WTC11 (cell line): ENCODE measurements at regions not wholly inside any gene's neighbourhood (a gene's known extent, or its start where the extent isn't known, plus 50 kb on each side); places are given as distances from the start of the nearest gene placed in this dataset.

ENCODE experiments used
- ATF2 ChIP-seq: sonication (generic); formaldehyde crosslinking; IDR thresholded peaks from 2 replicates; pipeline ENCODE4 v1.8.1; 2022; ENCODE audit warnings: low read depth, missing genetic modification reagents, borderline replicate concordance
- CTCF ChIP-seq: fragments of 200-600 bp; IDR thresholded peaks from 2 replicates; pipeline ENCODE4 v1.8.0; 2022; ENCODE audit warnings: antibody characterized with exemption
- E2F5 ChIP-seq: sonication (generic); formaldehyde crosslinking; IDR thresholded peaks from 2 replicates; pipeline ENCODE4 v1.8.1; 2022; ENCODE audit warnings: mild to moderate bottlenecking, moderate library complexity, missing genetic modification reagents
- ELF4 ChIP-seq: sonication (generic); formaldehyde crosslinking; IDR thresholded peaks from 2 replicates; pipeline ENCODE4 v1.8.1; 2022; ENCODE audit warnings: low read depth, mild to moderate bottlenecking, moderate library complexity, missing genetic modification reagents
- NR2C2 ChIP-seq: sonication (generic); formaldehyde crosslinking; IDR thresholded peaks from 2 replicates; pipeline ENCODE4 v1.8.0; 2022; ENCODE audit warnings: mild to moderate bottlenecking, missing genetic modification reagents
- PRRX2 ChIP-seq: fragments of 250-450 bp; sonication (Bioruptor Pico); IDR thresholded peaks from 2 replicates; pipeline ENCODE4 v1.8.0; 2021; ENCODE audit warnings: mild to moderate bottlenecking
- STAT6 ChIP-seq: sonication (generic); formaldehyde crosslinking; conservative IDR thresholded peaks from 2 replicates; pipeline ENCODE4 v1.8.1; 2023; ENCODE audit warnings: mild to moderate bottlenecking, low read depth, missing genetic modification reagents, moderate library complexity
- TCF7 ChIP-seq: sonication (generic); formaldehyde crosslinking; IDR thresholded peaks from 2 replicates; pipeline ENCODE4 v1.8.0; 2022; ENCODE audit warnings: mild to moderate bottlenecking, low read depth, missing genetic modification reagents, moderate library complexity
- ZBTB43 ChIP-seq: sonication (generic); formaldehyde crosslinking; IDR thresholded peaks from 2 replicates; pipeline ENCODE4 v1.8.1; 2023; ENCODE audit warnings: mild to moderate bottlenecking, missing genetic modification reagents
- TF ChIP-seq, protein P1 (sequence below): sonication (generic); formaldehyde crosslinking; IDR thresholded peaks from 2 replicates; pipeline ENCODE4 v1.8.1; 2023; ENCODE audit warnings: mild to moderate bottlenecking, missing genetic modification reagents, moderate library complexity

DNA sequence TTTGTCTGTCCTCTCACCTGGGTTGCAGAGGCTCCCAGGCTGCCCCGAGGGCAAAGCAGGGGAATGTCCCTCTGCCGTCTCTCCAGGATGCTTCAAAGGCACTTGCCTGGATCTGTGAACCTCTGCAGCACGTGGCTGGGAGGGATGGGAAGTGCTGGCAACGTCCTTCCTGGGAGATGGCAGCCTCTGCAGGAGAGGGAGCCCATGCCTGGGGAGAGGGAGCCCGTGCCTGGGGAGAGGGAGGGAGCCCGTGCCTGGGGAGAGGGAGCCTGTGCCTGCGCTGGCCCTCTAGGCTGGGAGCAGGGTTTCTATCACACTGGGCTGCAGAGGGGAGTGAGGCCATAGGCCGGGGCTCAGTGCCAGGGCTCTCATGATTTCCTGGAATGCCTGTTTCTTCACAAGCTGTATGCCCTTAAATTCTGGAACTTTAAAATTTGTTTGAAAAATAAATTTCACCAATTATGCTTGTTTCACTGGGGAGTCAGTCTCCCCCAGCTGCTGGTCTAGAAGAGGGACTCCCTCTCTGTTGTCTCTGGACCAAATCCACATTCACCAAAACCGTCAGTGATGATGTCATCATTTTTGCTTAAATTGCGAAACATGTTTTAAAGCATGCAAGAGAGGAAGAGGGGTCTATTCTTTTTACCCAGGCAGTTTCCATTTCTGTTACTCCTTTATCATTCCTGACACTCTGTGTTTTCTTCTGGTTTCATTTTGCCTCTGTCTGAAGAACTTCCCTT lies 135.7 kb downstream of the DNAJB6 start:
- TF ChIP-seq CTCF (no peak), NR2C2 (CRISPR knock-in tag) (no peak), ZBTB43 (CRISPR knock-in tag) (no peak), PRRX2 (CRISPR knock-in tag) (no peak), TCF7 (CRISPR knock-in tag) (no peak), E2F5 (CRISPR knock-in tag) (no peak), ELF4 (CRISPR knock-in tag) (no peak), ATF2 (CRISPR knock-in tag) (no peak), STAT6 (CRISPR knock-in tag) (no peak)
- TF ChIP-seq, protein P1, sequence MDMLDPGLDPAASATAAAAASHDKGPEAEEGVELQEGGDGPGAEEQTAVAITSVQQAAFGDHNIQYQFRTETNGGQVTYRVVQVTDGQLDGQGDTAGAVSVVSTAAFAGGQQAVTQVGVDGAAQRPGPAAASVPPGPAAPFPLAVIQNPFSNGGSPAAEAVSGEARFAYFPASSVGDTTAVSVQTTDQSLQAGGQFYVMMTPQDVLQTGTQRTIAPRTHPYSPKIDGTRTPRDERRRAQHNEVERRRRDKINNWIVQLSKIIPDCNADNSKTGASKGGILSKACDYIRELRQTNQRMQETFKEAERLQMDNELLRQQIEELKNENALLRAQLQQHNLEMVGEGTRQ (CRISPR knock-in tag), result no peak
